Naive B cell (primary cell): ENCODE measurements at regions not wholly inside any gene's neighbourhood (a gene's known extent, or its start where the extent isn't known, plus 50 kb on each side); places are given as distances from the start of the nearest gene placed in this dataset.
"Not testable (repeated sequence)": the region's sequence is repeated elsewhere in the genome, so short reads cannot be mapped to it uniquely, and the experiment has no call there.

Experiments
- ATAC-seq, 2 donors: fragments of 150-1000 bp; cut with Tn5 transposase; 2 replicates each; pipeline ENCODE4 v1.10.0; 2021; ENCODE audit warnings: low read depth in 2 of 2, mild to moderate bottlenecking in 2 of 2, moderate library complexity in 2 of 2
- DNase-seq: peaks from one replicate; pipeline ENCODE4 v3.0.0; 2022
- H3K27ac Mint-ChIP-seq, 6 donors: one replicate each; pipeline ENCODE4 v1.8.0; 2020 to 2022; ENCODE audit warnings: mild to moderate bottlenecking in 6 of 6, mixed read lengths in 6 of 6, moderate library complexity in 5 of 6, inconsistent platforms in 2 of 6
- H3K27me3 Mint-ChIP-seq, 3 donors: one replicate each; pipeline ENCODE4 v1.8.0; 2021 to 2022; ENCODE audit warnings: mixed read lengths in 3 of 3, mild to moderate bottlenecking in 1 of 3
- H3K36me3 Mint-ChIP-seq, 2 donors: one replicate each; pipeline ENCODE4 v1.8.0; 2020 to 2022; ENCODE audit warnings: mixed read lengths in 2 of 2, inconsistent platforms in 1 of 2, mild to moderate bottlenecking in 1 of 2
- H3K4me1 Mint-ChIP-seq, 3 donors: one replicate each; pipeline ENCODE4 v1.8.0; 2020 to 2022; ENCODE audit warnings: mixed read lengths in 3 of 3, inconsistent platforms in 1 of 3, mild to moderate bottlenecking in 1 of 3, moderate library complexity in 1 of 3
- H3K4me3 Mint-ChIP-seq, 8 donors: one replicate each; pipeline ENCODE4 v1.8.0; 2020 to 2022; ENCODE audit warnings: mild to moderate bottlenecking in 8 of 8, mixed read lengths in 8 of 8, moderate library complexity in 8 of 8, inconsistent platforms in 2 of 8
- H3K9me3 Mint-ChIP-seq, 7 donors: one replicate each; pipeline ENCODE4 v1.8.0; 2020 to 2022; ENCODE audit warnings: mixed read lengths in 7 of 7, mild to moderate bottlenecking in 5 of 7, inconsistent platforms in 2 of 7, moderate library complexity in 1 of 7

DNA sequence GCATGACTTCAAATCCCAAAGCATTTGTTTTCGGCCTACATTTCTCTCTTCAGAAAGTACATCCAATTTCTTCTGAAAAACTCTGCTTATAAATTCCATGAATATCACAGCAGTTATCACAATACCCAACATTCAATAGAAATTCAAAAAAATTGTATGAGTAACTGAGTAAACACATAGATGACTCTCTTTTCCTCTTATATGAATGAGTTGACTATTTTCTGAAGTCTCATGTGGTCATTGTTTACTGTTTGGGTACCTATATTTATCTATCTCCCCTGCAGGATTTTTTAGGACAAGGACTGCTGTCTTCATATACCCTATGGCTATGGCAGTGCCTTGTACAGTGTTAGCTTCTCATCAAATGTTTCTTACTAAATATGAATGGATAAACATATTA is 157.1 kb downstream of the HTR1A start:
- ATAC-seq, result no peak
- Mint-ChIP-seq H3K4me1 (no peaks in the 10 kb centered on the region), H3K27ac (no peak overlapping the region), H3K36me3 (no peaks in the 10 kb centered on the region), H3K4me3 (no peak overlapping the region), H3K27me3 (no peaks in the 10 kb centered on the region), H3K9me3 (peaks cover 0 to 11% (median 5%) of the 10 kb centered on the region in 7 donors)
- no peak for DNase-seq

GRCh38 chr5:63803165-63803564 is 159.1 kb downstream of the HTR1A start:
- ATAC-seq (no peak), DNase-seq (no peak)
- H3K4me1 Mint-ChIP-seq, result no peaks in the 10 kb centered on the region
- H3K9me3 Mint-ChIP-seq, result peaks cover 0 to 13% (median 6%) of the 10 kb centered on the region in 7 donors
- H3K27ac Mint-ChIP-seq, result no peak overlapping the region
- no peaks in the 10 kb centered on the region for H3K36me3 Mint-ChIP-seq
- no peaks in the 10 kb centered on the region for H3K27me3 Mint-ChIP-seq
- no peak overlapping the region for H3K4me3 Mint-ChIP-seq

- H3K27ac Mint-ChIP-seq, result no peak overlapping the region
- DNase-seq, result no peak
- H3K9me3 Mint-ChIP-seq, result peaks cover 4 to 34% (median 18%) of the 10 kb centered on the region in 7 donors
- ATAC-seq, result no peak
- H3K36me3 Mint-ChIP-seq, result no peaks in the 10 kb centered on the region
- H3K27me3 Mint-ChIP-seq, result no peaks in the 10 kb centered on the region
- H3K4me3 Mint-ChIP-seq, result no peak overlapping the region
- no peaks in the 10 kb centered on the region for H3K4me1 Mint-ChIP-seq
These were observed 167.3 kb downstream of the HTR1A start for GRCh38 chr5:63794979-63795378.

DNA sequence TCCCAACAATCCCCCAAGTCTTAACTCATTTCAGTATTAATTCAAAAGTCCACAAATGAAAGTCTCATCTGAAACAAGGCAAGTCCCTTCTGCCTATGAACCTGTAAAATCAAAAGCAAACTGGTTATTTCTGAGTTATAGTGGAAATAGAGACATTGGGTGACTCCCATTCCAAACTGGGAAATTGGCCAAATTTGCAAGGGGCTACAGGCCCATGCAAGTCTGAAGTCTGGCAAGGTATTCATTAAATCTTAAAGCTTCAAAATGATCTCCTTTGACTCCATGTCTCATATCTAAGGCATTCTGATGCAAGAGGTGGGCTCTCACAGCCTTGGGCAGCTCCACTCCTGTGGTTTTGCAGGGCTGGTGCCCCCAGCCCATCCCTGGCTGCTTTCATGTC is 167.9 kb downstream of the HTR1A start:
- Mint-ChIP-seq H3K27me3 (no peaks in the 10 kb centered on the region), H3K4me1 (no peaks in the 10 kb centered on the region), H3K36me3 (no peaks in the 10 kb centered on the region), H3K4me3 (no peak overlapping the region), H3K27ac (no peak overlapping the region), H3K9me3 (peaks cover 2 to 31% (median 18%) of the 10 kb centered on the region in 7 donors)
- no peak for DNase-seq
- no peak for ATAC-seq

GRCh38 chr5:63774939-63775338 is 187.3 kb downstream of the HTR1A start:
- Mint-ChIP-seq H3K36me3 (no peaks in the 10 kb centered on the region), H3K27me3 (no peaks in the 10 kb centered on the region), H3K9me3 (peaks cover 0 to 12% (median 5%) of the 10 kb centered on the region in 7 donors), H3K4me3 (no peak overlapping the region), H3K4me1 (no peaks in the 10 kb centered on the region), H3K27ac (no peak overlapping the region)
- no peak for ATAC-seq
- no peak for DNase-seq

- no peaks in the 10 kb centered on the region for H3K27me3 Mint-ChIP-seq
- H3K36me3 Mint-ChIP-seq, result no peaks in the 10 kb centered on the region
- no peaks in the 10 kb centered on the region for H3K4me1 Mint-ChIP-seq
These were observed 194.0 kb downstream of the HTR1A start for GRCh38 chr5:63768221-63768620.

DNA sequence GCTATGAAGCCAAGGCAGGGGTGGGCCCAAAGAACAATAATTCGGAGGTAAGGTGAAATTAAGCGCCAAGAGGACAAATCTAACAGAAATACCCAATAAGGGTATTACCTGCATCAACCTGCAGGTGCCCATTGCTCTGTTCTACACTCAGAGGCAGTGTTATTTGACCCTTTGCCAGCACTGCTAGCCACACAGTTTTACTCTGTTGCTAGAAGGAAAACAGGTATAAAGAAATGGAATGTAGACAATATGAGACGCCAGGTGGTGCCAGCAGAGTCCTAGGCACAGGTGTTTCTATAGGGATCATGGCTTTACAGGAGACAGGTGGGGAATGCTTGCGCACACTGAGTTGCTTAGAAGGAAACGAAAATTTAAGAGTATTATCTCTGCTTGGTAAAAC is 201.3 kb downstream of the HTR1A start:
- no peak overlapping the region for H3K27ac Mint-ChIP-seq
- H3K27me3 Mint-ChIP-seq, result no peaks in the 10 kb centered on the region
- H3K9me3 Mint-ChIP-seq, result peaks cover 0 to 4% (median 0%) of the 10 kb centered on the region in 7 donors
- DNase-seq, result no peak
- no peak overlapping the region for H3K4me3 Mint-ChIP-seq
- ATAC-seq, result no peak
- H3K4me1 Mint-ChIP-seq, result no peaks in the 10 kb centered on the region
- no peaks in the 10 kb centered on the region for H3K36me3 Mint-ChIP-seq

More at GRCh38 chr5:63768221-63768620, 194.0 kb downstream of the HTR1A start:
- Mint-ChIP-seq H3K9me3 (peaks cover 0 to 12% (median 5%) of the 10 kb centered on the region in 7 donors), H3K27ac (no peak overlapping the region), H3K4me3 (no peak overlapping the region)
- DNase-seq, result no peak
- ATAC-seq, result no peak

- ATAC-seq, result no peak
- Mint-ChIP-seq H3K4me1 (no peaks in the 10 kb centered on the region), H3K9me3 (peaks cover 2 to 11% (median 7%) of the 10 kb centered on the region in 7 donors), H3K36me3 (no peaks in the 10 kb centered on the region), H3K27me3 (no peaks in the 10 kb centered on the region), H3K4me3 (no peak overlapping the region), H3K27ac (no peak overlapping the region)
- DNase-seq, result no peak
These were observed 219.0 kb downstream of the HTR1A start for GRCh38 chr5:63743096-63743798.

- H3K27me3 Mint-ChIP-seq, ATAC-seq, H3K4me1 Mint-ChIP-seq, H3K27ac Mint-ChIP-seq, H3K4me3 Mint-ChIP-seq, H3K36me3 Mint-ChIP-seq, DNase-seq: not testable (repeated sequence)
- H3K9me3 Mint-ChIP-seq, result peaks cover 0 to 10% (median 7%) of the 10 kb centered on the region in 7 donors
These were observed 229.4 kb downstream of the HTR1A start for GRCh38 chr5:63732880-63733279.

DNA sequence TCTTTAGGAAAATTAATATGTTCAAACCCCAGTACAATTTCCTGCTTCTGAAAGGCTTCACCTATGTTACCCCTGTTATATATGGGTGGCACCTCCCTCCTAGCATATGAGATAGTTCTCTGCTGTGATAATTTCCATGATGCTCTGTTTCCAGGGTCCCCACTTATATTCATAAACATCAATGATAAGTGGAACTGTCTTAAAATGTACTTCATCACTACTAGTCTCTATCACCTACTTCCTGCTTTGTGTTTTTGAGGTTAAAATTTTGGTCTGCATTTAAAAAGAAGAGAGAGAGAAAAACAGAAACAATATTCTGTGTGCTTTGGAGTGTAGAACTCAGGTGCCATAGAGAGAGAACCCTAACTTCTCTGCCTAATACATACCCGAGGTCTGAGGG is 234.7 kb downstream of the HTR1A start:
- H3K4me3 Mint-ChIP-seq, result no peak overlapping the region
- H3K4me1 Mint-ChIP-seq, result no peaks in the 10 kb centered on the region
- ATAC-seq, result no peak
- no peak overlapping the region for H3K27ac Mint-ChIP-seq
- no peaks in the 10 kb centered on the region for H3K36me3 Mint-ChIP-seq
- peaks cover 0 to 6% (median 0%) of the 10 kb centered on the region in 7 donors for H3K9me3 Mint-ChIP-seq
- no peak for DNase-seq
- H3K27me3 Mint-ChIP-seq, result no peaks in the 10 kb centered on the region

DNA sequence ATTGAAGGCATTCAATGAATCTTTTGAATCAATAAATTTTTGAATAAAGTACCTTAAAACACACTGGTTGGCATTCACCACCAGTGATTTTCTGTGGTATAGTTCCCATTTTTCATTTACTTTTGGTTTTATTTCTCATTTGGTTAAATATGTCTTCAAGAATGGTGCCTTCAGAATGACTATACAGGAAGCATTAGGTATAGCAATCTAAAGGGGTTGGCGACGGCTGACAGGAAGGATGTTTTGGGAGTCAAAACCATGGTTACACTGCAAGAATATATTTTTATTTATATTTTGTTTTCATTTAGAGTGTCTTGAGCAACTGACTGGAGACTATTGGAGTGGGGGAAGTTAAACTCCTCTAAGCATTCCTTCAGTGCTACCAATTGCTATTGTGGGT is 235.7 kb downstream of the HTR1A start:
- ATAC-seq (no peak), DNase-seq (no peak)
- Mint-ChIP-seq H3K9me3 (peaks cover 0 to 5% (median 0%) of the 10 kb centered on the region in 7 donors), H3K27me3 (no peaks in the 10 kb centered on the region), H3K4me1 (no peaks in the 10 kb centered on the region), H3K4me3 (no peak overlapping the region), H3K36me3 (no peaks in the 10 kb centered on the region), H3K27ac (no peak overlapping the region)

DNA sequence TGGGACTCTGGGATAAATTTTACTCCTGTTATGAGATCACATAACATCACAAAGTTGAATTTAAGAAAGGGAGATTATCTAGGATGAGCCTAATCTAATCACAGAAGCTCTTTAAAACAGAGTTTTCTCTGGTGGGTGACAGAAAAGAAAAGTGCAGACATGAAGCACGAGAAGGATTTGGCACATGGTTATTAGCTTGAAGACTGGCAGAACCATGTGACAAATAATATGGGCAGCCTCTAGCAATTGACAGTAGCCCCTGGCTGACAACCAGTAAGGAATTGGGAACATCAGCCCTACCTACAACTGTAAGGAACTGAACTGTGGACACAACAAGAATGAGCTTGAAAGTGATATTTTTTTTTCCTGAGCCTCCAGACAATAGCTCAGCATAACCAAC is 243.1 kb downstream of the HTR1A start:
- no peaks in the 10 kb centered on the region for H3K36me3 Mint-ChIP-seq
- DNase-seq, result no peak
- H3K9me3 Mint-ChIP-seq, result peaks cover 0 to 5% (median 0%) of the 10 kb centered on the region in 7 donors
- H3K27ac Mint-ChIP-seq, result no peak overlapping the region
- H3K4me3 Mint-ChIP-seq, result no peak overlapping the region
- no peaks in the 10 kb centered on the region for H3K27me3 Mint-ChIP-seq
- no peaks in the 10 kb centered on the region for H3K4me1 Mint-ChIP-seq
- no peak for ATAC-seq

DNA sequence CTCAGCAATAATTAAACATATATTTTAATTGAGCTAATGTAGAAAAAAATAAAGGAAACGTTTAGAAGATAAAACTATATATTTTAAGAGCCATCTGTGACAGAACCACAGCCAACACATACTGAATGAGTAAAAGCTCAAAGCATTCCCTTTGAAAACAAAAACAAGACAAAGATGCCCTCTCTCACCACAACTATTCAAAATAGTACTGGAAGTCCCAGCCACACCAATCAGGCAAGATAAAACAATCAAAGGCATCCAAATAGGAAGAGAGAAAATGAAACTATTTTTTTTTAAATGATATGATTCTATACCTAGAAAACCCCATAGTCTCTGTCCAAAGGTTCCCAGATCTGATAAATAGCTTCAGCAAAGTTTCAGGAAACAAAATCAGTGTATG is 262.0 kb downstream of the HTR1A start:
- no peaks in the 10 kb centered on the region for H3K27me3 Mint-ChIP-seq
- ATAC-seq, result no peak
- no peaks in the 10 kb centered on the region for H3K4me1 Mint-ChIP-seq
- DNase-seq, result no peak
- no peak overlapping the region for H3K27ac Mint-ChIP-seq
- H3K9me3 Mint-ChIP-seq, result peaks cover 0 to 6% (median 3%) of the 10 kb centered on the region in 7 donors
- H3K4me3 Mint-ChIP-seq, result no peak overlapping the region
- no peaks in the 10 kb centered on the region for H3K36me3 Mint-ChIP-seq

DNA sequence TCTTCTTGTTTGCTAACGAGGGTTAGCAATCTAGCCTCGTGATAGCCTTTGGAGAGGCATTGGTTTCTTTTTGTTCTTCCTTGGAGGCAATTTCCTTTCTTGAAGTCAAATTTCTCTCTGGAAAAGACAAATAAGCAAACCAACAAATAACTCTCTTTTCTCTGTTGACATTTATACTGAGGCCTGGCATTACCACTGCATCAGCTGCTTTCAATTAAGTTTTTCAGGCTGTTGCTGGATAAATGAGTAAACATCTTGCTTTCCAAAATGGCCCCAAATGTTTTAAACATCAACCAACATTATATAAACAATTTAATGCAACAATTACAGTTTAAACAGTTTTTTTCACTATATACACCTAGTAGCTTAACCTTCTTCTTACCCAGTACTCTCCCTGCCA is 264.4 kb downstream of the HTR1A start:
- Mint-ChIP-seq H3K36me3 (no peaks in the 10 kb centered on the region), H3K4me1 (no peaks in the 10 kb centered on the region), H3K27ac (no peak overlapping the region), H3K4me3 (no peak overlapping the region), H3K27me3 (no peaks in the 10 kb centered on the region), H3K9me3 (peaks cover 0 to 6% (median 0%) of the 10 kb centered on the region in 7 donors)
- ATAC-seq (no peak), DNase-seq (no peak)

DNA sequence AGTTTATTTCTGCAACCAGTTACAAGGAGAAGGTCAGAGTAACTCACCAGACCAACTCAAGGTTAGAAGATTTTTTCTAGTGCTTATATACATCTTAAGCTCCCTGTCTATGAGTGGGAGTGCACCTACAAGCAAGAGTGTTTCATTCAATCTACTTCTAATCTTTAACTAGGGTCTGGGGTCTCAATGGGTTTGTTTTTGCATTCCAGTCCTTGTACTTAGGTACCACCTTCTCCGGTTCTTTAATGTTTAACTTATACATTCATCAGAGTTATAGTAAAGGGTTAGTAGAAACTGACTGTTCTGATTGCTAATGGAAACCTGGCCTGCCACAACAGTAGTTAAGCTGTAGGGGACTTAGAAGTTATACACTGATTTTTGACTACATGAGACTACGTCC is 271.7 kb downstream of the HTR1A start:
- no peaks in the 10 kb centered on the region for H3K36me3 Mint-ChIP-seq
- ATAC-seq (no peak), DNase-seq (no peak)
- H3K9me3 Mint-ChIP-seq, result peaks cover 0 to 4% (median 0%) of the 10 kb centered on the region in 7 donors
- no peaks in the 10 kb centered on the region for H3K27me3 Mint-ChIP-seq
- H3K4me3 Mint-ChIP-seq, result no peak overlapping the region
- no peaks in the 10 kb centered on the region for H3K4me1 Mint-ChIP-seq
- no peak overlapping the region for H3K27ac Mint-ChIP-seq
